ENCODE measurements at regions not wholly inside any gene's neighbourhood (a gene's known extent, or its start where the extent isn't known, plus 50 kb on each side); places are given as distances from the start of the nearest gene placed in this dataset.

DNA sequence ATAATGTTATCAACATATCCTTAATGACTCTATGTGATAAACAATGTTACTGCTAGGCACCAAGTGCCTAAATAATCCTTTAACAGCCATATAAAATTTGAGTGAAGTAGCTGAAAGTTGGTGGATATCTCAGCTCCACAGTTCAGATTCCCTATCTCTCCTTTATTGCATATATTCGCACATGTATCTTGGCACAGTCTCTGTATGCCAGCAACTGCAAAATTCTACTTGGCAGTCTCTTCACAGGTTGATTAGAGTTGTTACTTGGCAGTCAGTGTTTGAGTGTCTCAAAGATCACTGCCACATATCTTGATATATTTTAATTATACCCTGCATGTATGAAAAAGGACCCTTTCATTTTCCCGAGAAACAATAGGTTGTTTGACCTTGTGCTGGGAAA lies 879.3 kb downstream of the OLFM4 start:
- no peak for DNase-seq

DNA sequence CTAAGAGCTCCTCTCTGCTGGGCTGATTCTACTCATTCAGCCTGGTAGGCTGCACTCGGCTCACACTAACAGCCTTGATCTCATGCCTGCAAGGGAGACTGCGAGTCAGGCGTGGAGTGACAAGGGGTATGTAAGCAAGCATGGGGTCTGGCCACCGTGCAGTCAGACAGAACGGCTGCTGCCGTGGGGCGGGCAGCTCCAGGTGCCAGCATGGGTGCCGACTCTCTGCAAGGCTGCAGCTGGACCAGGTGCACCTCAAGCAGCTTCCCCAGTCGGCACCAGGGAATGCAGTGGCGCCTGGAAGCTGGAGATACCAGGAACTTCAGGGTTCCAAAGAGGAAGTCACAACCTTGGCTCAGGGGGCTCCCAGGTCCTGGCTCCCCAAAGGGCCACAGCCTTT lies 892.3 kb downstream of the OLFM4 start:
- DNase-seq: no peak

DNA sequence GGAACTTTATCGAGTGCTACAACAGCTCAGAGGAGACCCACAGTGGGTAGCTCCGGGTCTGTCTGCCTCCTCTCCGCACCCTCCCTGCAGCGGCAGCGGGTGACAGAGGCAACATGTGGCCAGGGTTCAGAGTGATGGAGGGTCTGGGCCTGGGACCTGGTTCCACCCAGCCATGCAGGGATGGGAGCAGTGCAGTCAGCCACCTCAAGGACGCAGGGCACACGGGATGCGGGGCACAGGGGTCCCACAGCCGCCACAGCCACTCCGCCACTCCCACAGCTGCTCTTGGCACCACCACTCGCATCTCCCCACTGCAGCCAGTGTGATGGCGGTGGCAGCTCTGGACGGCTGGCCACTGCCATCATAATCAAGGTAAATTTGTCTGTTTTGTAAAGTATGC lies 892.9 kb downstream of the OLFM4 start:
- DNase-seq: no peak

DNA sequence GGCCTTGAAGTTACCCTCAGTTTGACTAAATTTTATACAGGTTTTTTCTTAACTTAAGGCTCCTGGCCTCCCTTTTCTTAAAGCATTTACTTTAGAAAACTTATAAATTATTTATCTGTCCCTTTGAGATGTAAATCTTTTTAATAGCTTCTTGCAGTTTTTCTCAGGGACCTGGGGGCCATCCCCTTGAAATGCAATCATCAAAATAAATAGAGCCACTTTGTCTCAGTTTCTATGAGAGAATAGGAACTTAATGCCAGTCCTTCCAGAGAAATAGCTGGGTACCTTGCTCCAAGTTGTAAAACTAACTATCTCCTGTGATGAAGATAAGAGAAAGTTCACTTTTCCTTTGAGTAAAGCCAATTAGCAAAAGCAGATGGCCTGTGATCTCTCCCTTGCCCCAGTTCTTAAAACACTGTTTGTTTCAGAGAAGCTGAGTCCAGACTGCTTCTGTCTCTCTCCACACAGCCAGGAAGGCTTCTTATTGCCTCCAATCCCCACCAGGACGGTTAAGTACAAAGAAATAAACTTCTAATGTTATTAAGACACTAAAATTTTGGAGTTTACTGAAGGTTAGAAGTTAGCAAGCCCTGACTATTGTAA lies 913.1 kb downstream of the OLFM4 start:
- DNase-seq: no peak

DNA sequence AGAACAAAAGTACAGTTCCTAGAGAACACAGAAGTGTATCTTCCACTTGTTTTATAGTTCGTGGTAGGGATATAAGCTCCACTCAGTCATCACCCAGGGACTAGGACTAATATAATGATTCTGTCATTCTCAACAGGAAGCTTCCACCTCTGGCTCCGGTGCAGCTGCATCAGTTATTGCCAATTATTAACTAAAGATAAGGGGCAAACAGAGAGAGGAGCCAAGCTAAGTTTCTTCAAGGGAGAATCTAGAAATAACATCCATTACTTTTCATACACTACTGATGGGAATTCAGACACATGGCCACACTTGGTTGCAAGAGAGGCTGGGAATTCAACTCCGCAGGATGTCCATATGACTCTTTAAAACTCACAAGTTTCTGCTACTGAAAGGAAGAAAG lies 917.9 kb downstream of the OLFM4 start:
- no peak for DNase-seq

DNA sequence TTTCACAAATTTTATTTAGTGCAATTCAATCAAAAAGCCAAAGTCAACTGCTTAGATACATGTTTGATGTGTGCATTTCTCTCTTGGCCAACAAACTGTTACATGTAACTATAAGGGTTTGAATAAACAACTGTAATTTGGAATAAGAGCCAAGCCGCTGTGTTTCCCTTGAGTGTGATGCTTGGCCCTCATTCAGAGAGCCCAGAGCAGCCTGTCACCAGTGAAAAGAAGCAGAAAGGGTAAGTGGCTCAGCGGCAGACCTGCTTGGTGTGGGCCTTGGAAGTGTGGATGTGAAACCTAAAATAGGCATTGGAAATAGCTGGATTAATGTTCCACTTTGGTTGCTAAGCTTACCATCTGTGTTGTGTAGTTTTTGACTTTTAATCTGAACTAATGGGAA lies 924.6 kb downstream of the OLFM4 start:
- no peak for DNase-seq

Measured in CD4-positive, alpha-beta T cell treated with Interleukin-10 for 1 hour (primary cell).